Stimulated activated CD4-positive, alpha-beta T cell treated with anti-CD3 and anti-CD28 coated beads, Interleukin-12 subunit alpha, Interleukin-12 subunit beta, amount 100 ng/mL, for 4 hours (primary cell): ENCODE measurements at regions not wholly inside any gene's neighbourhood (a gene's known extent, or its start where the extent isn't known, plus 50 kb on each side); places are given as distances from the start of the nearest gene placed in this dataset.

ENCODE experiments used
- DNase-seq: peaks from one replicate; pipeline ENCODE4 v3.0.0-alpha.2; 2020

GRCh38 chr5:164555809-164556208 lies 1050.4 kb downstream of the MAT2B start:
- DNase-seq = no peak

DNA sequence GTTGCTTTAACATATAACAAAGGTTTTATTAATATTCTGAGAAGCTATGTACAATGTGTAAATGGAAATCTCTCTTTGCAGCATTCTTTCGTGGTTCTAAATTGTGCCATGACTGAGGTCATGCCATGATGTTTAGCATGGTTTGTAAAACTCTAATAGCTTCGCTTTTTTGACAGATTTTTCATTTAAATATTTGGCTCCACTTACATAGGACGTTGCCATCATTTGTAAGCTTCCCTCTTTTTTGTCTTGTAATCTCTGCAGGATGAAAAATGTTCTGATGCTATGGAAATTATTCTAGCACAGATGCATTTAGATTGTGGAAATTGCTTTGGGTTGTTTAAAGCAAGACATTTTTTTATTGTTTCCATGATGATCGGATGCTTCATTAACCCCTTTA lies 1054.8 kb downstream of the MAT2B start:
- no peak for DNase-seq

DNA sequence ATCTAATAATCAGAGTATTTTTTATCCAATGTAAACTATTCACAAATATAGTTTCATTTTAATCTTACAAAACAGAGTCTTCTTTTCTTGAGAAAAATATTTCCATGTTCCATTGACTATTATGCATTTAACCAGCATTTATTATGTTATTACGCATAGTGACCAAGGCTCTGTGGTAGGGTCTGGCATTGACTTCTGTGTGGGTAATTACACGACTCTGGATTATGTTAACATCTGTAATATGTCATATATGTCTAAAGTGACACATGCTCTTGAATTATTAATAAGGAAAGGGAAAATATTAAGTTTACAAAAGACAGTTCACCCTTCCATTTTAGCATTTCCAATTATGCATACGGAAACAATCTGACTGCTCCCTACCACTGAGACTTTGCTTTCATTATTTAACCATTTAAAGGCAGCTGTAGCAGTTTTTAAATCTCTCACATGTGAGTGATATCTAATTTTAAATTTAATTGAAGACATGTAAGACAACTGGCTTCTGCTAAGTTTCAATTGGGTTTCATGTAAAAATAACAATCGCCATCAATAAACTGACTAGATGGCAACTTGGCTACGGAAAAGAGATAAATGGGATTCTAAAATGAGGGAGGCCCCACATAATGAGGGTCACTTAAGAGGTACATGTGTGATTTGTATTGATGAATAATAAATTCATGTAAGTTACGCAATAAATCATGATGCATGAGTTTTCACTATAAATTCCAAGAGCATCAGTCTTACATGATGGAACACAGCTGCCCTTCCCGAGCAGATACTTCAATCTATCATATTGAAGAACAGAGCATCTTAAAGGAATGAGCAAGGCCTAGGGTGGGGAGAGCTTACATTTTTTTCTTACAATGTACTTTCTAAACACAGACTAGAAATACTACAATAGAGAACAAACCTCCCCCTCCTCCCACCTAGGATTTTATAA lies 1056.8 kb downstream of the MAT2B start:
- no peak for DNase-seq

GRCh38 chr5:164563370-164563769 lies 1058.0 kb downstream of the MAT2B start:
- DNase-seq = no peak

GRCh38 chr5:164573397-164573796 lies 1068.0 kb downstream of the MAT2B start:
- no peak for DNase-seq

GRCh38 chr5:164577201-164577600 lies 1071.8 kb downstream of the MAT2B start:
- no peak for DNase-seq

GRCh38 chr5:164577742-164578141 lies 1072.3 kb downstream of the MAT2B start:
- DNase-seq = no peak

GRCh38 chr5:164578401-164578800 lies 1073.0 kb downstream of the MAT2B start:
- no peak for DNase-seq

GRCh38 chr5:164578911-164579310 lies 1073.5 kb downstream of the MAT2B start:
- DNase-seq = no peak

GRCh38 chr5:164580155-164580554 lies 1074.7 kb downstream of the MAT2B start:
- DNase-seq = no peak

GRCh38 chr5:164581889-164582288 lies 1076.5 kb downstream of the MAT2B start:
- DNase-seq = no peak

GRCh38 chr5:164593982-164594381 lies 1088.6 kb downstream of the MAT2B start:
- no peak for DNase-seq

- no peak for DNase-seq
These were observed 1092.0 kb downstream of the MAT2B start for GRCh38 chr5:164597293-164597900.

DNA sequence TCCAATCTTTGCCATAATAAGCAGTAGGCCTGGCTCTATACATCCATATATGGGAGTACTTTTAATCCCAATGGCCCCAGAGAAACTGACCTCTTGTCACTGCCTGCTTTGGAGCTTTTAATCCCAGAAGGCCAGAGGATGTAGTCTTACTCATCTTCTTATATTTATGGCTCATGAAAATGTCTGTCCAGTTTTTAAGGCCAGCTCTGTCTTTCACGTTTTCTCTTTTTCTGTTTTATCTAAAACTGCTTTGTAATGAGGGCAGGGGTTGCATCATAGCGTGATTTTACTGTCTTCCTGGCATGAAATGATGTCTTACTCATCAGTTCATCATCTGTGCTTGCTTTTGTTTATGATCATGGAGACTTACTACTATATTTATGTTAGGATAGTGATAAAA lies 1094.9 kb downstream of the MAT2B start:
- DNase-seq = no peak

GRCh38 chr5:164600929-164601535 lies 1095.6 kb downstream of the MAT2B start:
- no peak for DNase-seq

- no peak for DNase-seq
These were observed 1103.1 kb downstream of the MAT2B start for GRCh38 chr5:164608507-164608906.

- no peak for DNase-seq
These were observed 1105.0 kb downstream of the MAT2B start for GRCh38 chr5:164610374-164610773.

DNA sequence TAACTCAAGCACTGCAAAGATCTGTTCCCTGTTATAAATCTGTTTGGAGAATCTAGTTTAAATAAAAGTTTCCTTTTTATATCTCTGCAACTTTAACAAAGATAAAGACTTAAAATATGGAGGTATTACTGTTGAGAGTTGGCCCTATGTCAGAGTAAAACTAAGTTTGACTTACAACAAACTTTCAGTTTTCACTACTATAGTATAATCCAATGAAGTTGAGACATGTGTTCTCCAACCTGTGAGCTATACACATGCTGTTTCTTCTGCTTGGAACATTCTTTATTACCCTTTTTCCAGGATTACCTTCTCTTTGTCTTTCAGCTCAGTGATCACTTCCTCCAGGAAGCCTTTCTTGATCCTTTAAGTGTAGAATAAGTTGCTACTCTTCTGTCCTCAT lies 1109.3 kb downstream of the MAT2B start:
- no peak for DNase-seq

- no peak for DNase-seq
These were observed 1111.9 kb downstream of the MAT2B start for GRCh38 chr5:164617290-164617689.

- DNase-seq = no peak
These were observed 1121.6 kb downstream of the MAT2B start for GRCh38 chr5:164627021-164627420.

- DNase-seq = no peak
These were observed 1131.0 kb downstream of the MAT2B start for GRCh38 chr5:164636456-164636855.

GRCh38 chr5:164637931-164638521 lies 1132.6 kb downstream of the MAT2B start:
- no peak for DNase-seq

DNA sequence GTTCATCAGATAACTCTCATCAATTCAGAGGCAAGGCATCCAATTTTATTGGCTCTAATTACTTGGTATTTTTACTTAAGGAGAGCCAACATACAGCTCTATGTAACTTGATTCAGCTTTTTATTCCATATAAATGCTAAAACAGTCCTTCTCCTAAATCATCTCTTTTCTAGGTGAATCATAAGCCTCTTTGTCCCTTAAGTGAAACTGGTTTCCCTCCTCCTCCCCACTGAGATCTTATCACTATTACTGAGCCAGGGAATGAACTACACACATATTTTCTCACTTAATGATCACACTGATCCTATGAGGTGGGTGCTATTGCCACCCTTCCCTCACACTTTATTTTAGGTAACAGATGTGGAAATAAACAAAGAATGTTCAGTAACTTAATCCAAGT lies 1143.8 kb downstream of the MAT2B start:
- no peak for DNase-seq

DNA sequence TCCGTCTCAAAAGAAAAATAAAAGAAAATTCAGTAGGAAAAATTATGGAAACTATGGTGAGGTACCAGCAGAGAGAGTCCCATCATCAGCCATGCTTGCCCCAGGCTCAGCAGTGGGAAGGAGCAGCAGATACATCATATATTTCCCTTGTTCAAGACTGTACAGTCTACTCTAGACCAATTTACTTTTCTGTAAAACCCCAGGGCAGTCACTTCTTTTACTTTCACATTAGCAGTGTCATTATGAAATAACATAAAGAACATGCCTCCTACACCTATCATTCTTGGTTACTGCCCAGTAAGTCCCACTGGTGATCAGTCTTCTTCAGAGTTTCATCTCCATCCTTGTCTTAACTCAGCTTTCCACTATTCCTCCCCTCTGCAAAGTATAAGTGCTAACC lies 1145.0 kb downstream of the MAT2B start:
- no peak for DNase-seq
